ENCODE measurements at regions not wholly inside any gene's neighbourhood (a gene's known extent, or its start where the extent isn't known, plus 50 kb on each side); places are given as distances from the start of the nearest gene placed in this dataset.

GRCh38 chr5:28226407-28226806 is 1188.0 kb upstream of the CDH9 start:
- DNase-seq (ENCODE audit: low read depth in 4 of 4, low spot score in 2 of 4), result no peak

DNA sequence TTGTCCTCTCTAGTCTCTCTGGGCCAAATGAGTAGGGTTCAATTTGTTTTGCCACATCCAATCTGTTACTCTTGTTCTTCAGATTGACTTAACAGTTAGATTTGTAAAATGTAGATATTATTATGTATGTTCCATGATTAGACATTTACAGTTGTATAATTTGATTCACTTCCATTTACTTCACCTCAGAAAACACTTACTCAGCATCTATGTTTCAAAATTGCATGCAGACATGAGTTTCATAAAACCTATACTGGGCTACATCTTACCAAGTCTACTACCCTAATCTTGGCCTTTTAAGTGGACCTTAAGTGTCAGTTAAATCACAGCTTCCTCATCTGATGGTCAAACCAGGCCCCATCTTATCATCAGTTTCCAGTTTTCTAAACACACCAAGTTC is 1181.2 kb upstream of the CDH9 start:
- DNase-seq (ENCODE audit: low read depth in 4 of 4, low spot score in 2 of 4), result no peak

- no peak for DNase-seq (ENCODE audit: low read depth in 4 of 4, low spot score in 2 of 4)
These were observed 1179.3 kb upstream of the CDH9 start for GRCh38 chr5:28217695-28218094.

DNA sequence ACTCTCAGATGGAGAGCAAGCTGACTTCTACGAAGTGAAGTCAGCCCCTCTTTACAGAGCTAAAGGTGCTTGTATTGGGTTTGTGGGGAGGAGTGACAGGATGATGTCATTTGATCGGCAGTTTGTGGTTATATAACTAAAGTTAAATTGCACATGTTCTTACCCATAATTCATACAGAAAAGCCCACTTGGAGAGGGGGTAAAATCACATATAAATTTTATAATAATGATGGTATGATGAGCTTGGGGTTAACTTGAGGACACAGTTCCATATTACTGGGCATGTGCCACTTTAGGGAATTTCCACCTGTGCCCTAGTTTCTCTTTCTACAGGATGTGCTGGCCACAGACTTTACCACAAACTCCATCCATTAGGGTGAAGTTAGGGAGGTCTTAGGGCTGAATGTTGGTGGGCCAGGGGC is 1178.6 kb upstream of the CDH9 start:
- no peak for DNase-seq (ENCODE audit: low read depth in 4 of 4, low spot score in 2 of 4)

DNA sequence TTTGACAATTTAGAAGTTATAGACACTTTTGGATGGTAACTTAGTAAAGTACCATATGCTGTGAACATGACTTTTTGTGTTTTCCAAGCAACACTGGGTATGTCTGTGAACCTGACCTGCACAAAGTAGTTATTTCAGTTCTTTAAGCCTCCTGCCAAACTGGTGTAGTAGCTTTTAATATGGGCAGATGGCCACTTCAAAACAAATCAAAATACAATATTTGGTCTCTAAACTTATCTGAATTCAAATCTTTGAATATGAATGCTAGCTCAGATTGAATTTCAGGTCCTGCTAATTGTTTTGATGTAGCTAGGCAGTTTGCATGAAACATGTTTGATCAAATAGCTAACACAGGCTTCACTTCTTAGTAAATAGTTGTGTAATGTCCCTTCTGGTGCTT is 1176.7 kb upstream of the CDH9 start:
- no peak for DNase-seq (ENCODE audit: low read depth in 4 of 4, low spot score in 2 of 4)

DNA sequence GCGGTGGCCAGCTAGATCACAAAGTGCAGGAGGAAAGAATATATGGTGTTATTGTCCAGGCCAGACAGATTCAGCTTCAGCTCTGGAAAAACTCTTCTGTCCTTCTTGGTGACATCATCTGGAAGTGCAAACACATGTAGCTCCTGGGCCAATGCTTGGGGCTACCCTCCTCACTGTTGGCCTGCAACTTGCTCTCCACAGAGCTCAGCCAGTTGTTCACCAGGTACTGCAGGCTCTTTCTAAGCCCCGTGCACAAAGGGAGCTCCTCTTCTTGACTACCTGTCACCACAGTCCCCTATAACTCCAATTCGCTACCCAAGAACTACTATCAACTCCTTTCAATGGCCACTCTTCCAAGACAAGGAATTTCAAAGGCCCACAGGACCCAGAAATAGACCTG is 1175.9 kb upstream of the CDH9 start:
- DNase-seq (ENCODE audit: low read depth in 4 of 4, low spot score in 2 of 4), result no peak

- DNase-seq (ENCODE audit: low read depth in 4 of 4, low spot score in 2 of 4), result no peak
These were observed 1170.0 kb upstream of the CDH9 start for GRCh38 chr5:28208356-28208755.

DNA sequence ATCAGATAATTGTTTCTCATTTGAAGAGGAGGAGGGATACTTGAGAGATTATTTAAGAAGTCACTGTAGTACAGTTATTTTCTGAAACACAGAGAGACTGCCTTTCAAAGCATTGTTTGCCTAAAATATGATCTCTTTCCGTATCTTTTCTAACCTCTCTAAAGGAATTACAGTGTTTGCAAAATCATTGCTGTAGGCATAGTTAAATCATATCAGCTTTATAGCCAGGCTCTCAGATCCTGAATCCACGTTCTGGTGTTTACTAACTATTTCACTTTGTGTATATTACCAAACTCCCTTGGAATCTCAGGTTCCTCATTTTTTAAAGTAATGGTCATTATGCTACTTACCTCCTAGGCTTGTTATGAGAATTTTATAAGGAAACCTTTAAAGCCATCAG is 1151.6 kb upstream of the CDH9 start:
- no peak for DNase-seq (ENCODE audit: low read depth in 4 of 4, low spot score in 2 of 4)

- DNase-seq (ENCODE audit: low read depth in 4 of 4, low spot score in 2 of 4), result no peak
These were observed 1136.3 kb upstream of the CDH9 start for GRCh38 chr5:28174691-28175090.

- no peak for DNase-seq (ENCODE audit: low read depth in 4 of 4, low spot score in 2 of 4)
These were observed 1126.7 kb upstream of the CDH9 start for GRCh38 chr5:28165096-28165495.

DNA sequence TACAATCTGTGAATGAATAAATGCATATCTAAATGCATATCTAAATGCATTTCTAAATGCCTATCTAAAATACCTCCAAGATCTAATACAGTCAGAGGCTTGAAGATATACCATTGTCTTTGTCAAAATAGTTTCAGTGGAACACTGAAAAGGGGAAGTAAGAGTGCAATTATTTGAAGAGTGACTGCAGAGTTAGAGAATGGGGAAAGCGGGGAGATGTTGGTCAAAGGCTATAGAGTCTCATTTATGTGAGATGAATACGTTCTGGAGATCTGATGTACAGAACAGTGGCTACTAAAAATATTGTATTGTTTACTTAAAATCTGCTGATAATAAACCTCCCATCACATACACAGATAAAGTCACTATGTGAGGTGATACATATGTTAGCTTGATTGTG is 1126.2 kb upstream of the CDH9 start:
- no peak for DNase-seq (ENCODE audit: low read depth in 4 of 4, low spot score in 2 of 4)

DNA sequence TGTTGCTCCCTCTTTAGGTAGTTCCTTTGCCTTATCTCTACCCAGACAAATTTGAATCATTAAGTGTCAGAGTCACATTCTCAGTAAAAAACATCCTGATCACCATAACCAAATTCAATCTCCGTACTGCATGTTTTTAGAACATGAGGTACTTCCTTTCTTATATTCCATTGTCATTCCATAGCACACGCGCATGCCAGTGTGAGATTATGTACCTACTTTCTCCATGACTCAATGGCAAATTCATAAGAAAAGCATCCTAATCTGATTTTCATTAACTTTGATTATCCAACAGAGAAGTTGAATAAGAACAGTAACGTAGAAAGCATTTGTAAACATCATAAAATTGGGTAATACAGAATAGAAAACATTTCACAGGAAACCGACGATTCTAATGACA is 1118.6 kb upstream of the CDH9 start:
- DNase-seq (ENCODE audit: low read depth in 4 of 4, low spot score in 2 of 4), result no peak

DNA sequence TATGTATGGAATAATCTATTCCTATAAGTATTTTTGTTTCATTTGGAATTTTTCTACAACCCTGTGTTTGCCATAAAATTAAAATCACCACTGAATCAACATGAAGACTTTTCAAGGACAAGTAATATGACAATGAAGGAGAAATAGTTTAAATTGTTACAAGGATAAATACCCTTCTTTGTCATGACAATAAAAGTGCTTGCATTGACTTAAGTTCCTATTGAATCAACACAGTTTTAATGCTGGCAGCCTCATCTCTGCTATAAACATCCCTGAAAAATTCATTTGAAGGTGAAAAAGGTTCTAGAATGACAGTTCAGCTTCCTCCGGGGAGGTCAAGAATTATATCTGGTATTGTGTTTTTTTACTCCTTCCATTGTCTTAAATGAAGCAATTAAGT is 1105.1 kb upstream of the CDH9 start:
- DNase-seq (ENCODE audit: low read depth in 4 of 4, low spot score in 2 of 4), result no peak

DNA sequence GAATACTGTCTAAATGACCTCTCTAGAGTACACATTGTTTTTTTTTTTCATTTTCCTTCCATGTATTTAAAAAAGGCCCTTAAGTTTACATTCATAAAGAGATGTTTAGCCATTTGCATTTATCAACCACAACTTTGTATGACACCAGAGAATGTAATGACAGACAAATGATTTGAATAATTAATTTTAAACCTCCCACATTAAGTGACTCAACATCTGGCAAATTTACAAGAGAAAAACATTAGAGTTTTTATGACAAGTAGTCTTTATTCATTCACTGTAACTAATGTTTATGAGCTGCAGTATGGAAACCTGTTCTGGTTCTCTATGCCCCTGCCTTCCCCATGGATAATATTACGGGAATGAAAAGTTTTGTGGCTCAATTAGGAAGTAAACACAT is 1093.8 kb upstream of the CDH9 start:
- no peak for DNase-seq (ENCODE audit: low read depth in 4 of 4, low spot score in 2 of 4)

DNA sequence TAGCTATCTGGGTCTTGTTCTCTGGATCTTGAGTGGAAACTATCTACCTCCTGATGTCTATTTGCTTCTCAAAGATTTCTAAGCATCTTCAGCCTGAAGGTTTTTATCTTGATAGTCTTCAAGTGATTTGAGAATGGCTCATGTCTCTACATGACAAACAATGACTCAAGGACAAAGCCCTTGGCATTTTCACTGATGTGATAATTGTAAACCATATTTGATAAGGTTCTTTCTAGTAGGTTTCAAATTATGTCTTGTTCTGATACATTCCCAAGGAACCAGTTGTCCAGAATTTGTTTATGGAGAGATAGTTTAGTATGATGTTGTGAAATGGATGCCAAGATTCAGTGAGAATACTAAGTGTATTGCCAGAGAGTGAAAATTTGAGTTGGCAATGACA is 1079.3 kb upstream of the CDH9 start:
- DNase-seq (ENCODE audit: low read depth in 4 of 4, low spot score in 2 of 4), result no peak

DNA sequence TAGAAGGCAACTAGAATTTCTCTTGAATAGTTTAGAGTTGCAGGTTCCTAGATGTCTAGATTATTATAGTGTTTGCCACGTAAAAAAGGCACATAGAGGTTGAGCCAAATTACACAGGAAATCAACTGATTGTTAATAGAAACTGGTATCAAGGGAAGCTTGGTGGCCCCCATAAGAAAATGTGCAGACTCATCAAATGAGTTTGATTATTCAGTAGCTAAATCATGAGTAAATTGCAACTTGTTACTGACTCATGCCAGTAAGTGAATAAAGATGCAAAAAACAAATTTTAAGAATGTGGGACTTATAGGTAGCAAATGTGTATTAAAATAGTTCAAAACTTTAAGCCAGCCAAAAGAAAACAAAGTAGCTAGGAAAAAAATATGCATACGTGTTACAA is 1078.9 kb upstream of the CDH9 start:
- no peak for DNase-seq (ENCODE audit: low read depth in 4 of 4, low spot score in 2 of 4)

DNA sequence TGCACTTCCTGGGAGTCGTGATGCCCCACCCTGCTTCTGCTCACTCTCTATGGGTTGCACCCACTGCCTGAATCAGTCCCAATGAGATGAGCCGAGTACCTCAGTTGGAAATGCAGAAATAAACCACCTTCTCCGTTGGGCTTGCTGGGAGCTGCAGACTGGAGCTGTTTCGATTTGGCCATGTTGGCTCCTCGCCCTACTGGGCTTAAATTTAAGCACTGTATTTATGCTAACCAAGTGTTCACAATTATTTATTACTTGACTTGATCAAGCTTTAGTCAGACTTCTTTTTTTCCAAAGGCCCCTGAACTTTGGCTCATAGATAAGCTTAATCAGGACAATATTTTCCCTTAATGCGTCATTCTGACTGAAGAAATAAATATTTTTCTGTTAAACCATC is 1072.4 kb upstream of the CDH9 start:
- DNase-seq (ENCODE audit: low read depth in 4 of 4, low spot score in 2 of 4), result no peak

GRCh38 chr5:28104080-28104479 is 1065.7 kb upstream of the CDH9 start:
- no peak for DNase-seq (ENCODE audit: low read depth in 4 of 4, low spot score in 2 of 4)

DNA sequence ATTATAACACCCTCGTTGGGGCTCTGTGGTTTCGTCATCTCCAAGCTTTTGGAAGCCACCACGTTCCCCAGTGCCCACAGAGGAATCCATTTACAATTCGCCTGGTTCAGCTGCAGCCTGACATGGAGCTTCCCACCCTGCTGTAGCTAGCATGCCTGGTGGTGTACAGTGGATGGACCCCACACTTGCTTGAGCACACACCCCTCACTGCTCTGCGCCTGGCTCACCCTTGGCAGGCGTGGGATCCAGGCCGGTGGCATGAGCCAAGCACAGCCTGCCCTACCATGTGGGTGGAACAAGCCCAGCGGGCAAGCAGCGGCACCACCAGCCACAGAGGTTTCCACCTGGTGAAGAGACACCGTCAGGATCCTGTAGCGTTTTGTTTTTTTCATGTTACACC is 1045.7 kb upstream of the CDH9 start:
- DNase-seq (ENCODE audit: low read depth in 4 of 4, low spot score in 2 of 4), result no peak

DNA sequence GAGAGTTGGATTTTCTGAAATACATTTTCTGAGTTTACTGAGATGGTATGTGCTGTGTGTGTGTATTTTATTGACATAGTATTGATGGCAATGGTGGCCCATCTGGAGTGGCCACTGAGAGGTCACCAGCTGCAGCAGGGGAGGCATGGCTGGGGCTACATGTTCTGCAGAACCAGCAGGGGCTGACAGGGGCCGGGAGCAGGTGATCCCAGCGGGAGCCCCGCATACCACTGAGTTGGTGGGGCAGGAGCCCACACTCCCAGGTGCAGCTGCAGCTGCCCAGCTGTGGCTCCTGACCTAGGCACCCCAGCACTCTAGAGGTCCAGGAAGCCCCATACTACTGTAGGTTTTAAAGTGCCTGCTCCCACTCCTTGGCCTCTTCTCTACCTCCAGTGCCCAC is 1044.2 kb upstream of the CDH9 start:
- DNase-seq (ENCODE audit: low read depth in 4 of 4, low spot score in 2 of 4), result no peak

DNA sequence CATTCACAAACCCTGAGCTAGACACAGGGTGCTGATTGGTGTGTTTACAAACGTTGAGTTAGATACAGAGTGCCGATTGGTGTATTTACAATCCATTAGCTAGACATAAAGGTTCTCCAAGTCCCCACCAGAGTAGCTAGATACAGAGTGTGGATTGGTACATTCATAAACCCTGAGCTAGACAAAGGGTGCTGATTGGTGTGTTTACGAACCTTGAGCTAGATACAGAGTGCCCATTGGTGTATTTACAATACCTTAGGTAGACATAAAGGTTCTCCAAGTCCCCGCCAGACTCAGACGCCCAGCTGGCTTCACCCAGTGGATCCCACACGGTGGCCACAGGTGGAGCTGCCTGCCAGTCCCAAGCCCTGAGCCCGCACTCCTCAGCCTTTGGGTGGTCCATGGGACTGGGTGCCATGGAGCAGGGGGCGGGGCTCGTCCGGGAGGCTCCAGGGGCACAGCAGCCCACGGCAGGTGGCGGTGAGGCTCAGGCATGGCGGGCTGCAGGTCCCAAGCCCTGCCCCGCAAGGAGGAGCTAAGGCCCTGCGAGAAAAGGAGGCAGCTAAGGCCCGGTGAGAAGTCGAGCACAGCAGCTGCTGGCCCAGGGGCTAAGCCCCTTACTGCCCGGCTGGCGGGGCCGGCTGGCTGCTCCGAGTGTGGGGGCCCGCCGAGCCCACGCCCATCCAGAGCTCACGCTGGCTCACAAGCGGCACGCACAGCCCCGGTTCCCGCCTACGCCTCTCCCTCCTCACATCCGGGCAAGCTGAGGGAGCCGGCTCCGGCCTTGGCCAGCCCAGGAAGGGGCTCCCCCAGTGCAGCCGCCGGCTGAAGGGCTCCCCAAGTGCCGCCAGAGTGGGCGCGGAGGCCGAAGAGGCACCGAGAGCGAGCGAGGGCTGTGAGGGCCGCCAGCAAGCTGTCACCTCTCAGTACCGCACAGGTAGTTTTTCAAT is 1039.2 kb upstream of the CDH9 start:
- no peak for DNase-seq (ENCODE audit: low read depth in 4 of 4, low spot score in 2 of 4)

- DNase-seq (ENCODE audit: low read depth in 4 of 4, low spot score in 2 of 4), result no peak
These were observed 1028.5 kb upstream of the CDH9 start for GRCh38 chr5:28066856-28067255.

GRCh38 chr5:28065656-28066055 is 1027.3 kb upstream of the CDH9 start:
- DNase-seq (ENCODE audit: low read depth in 4 of 4, low spot score in 2 of 4), result no peak

Measured in left renal cortex interstitium (tissue), 4 donors.